Fibroblast of mammary gland (primary cell): ENCODE measurements at regions not wholly inside any gene's neighbourhood (a gene's known extent, or its start where the extent isn't known, plus 50 kb on each side); places are given as distances from the start of the nearest gene placed in this dataset.

Experiments
- DNase-seq: peaks from one replicate; pipeline ENCODE4 v3.0.0-alpha.2; 2010; ENCODE audit warnings: low read depth
- H3K4me3 ChIP-seq: 2 replicates; pipeline ENCODE4 v1.5.1; 2011; ENCODE audit warnings: low read depth, mild to moderate bottlenecking, low read length, moderate library complexity; ENCODE audit not compliant: control insufficient read depth
- TF ChIP-seq, protein P1 (sequence below): conservative IDR thresholded peaks from 2 replicates; pipeline ENCODE4 v1.5.1; 2011; ENCODE audit warnings: low read depth, low read length, inconsistent platforms; ENCODE audit not compliant: control insufficient read depth, insufficient read depth

- TF ChIP-seq, protein P1, sequence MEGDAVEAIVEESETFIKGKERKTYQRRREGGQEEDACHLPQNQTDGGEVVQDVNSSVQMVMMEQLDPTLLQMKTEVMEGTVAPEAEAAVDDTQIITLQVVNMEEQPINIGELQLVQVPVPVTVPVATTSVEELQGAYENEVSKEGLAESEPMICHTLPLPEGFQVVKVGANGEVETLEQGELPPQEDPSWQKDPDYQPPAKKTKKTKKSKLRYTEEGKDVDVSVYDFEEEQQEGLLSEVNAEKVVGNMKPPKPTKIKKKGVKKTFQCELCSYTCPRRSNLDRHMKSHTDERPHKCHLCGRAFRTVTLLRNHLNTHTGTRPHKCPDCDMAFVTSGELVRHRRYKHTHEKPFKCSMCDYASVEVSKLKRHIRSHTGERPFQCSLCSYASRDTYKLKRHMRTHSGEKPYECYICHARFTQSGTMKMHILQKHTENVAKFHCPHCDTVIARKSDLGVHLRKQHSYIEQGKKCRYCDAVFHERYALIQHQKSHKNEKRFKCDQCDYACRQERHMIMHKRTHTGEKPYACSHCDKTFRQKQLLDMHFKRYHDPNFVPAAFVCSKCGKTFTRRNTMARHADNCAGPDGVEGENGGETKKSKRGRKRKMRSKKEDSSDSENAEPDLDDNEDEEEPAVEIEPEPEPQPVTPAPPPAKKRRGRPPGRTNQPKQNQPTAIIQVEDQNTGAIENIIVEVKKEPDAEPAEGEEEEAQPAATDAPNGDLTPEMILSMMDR = no peak
- H3K4me3 ChIP-seq = no peak overlapping the region
- DNase-seq = no peak
Observed at GRCh38 chr2:120942658-120943057, 207.0 kb downstream of the GLI2 start.

DNA sequence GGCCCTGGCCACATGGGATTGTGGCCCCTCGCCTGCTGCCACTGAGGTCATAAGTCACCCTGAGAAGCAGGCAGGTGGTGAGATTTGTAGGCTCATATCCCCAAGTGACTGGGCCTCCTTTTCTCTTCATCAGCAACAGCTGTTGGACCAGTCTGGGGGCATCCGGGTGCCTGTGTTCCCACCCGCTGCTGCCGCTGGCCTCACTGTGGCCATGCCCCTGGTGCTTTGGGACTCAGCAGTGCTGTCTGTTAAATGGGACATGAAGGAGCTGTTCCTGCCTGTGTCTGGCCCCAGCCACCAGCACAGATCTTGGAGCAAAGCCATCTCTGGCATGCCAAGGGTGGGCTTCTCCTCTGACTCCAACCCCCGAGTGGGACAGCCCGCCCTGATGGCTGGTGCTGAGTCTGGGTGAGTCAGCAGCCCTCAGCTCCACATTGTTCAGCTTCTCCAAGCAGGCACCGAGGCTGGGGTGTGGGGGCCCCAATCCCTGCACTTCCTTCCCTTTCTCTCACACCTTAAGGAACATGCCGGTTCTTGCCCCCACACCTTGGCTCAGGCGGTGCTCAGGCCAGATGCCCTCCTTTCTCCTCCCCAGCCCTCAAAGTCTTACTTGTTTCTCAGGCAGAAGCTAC is 207.9 kb downstream of the GLI2 start:
- TF ChIP-seq, protein P1 = no peak
- DNase-seq = no peak
- H3K4me3 ChIP-seq = no peak overlapping the region

DNA sequence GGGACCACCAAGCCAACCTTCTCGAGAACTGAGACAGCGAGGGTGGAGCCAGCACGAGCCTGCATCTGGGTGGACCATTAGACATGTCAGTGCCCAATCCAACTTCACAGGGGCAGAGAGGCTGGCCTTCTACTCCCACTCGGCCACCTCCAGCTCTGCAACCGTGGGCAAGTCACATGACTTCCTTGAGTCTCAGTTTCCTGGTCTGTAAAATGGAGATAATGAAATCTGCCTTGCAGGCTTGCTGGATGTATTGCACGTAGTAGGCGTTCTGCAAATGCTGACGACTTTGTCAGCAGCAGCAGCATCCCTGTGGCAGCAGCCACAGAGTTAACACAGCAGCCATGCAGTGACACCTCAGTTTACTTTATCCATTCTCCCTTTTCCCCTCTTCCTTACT is 208.9 kb downstream of the GLI2 start:
- TF ChIP-seq, protein P1 = no peak
- H3K4me3 ChIP-seq = no peak overlapping the region
- DNase-seq = no peak

GRCh38 chr2:120945091-120945490 is 209.4 kb downstream of the GLI2 start:
- DNase-seq = no peak
- TF ChIP-seq, protein P1 = no peak
- no peak overlapping the region for H3K4me3 ChIP-seq

DNA sequence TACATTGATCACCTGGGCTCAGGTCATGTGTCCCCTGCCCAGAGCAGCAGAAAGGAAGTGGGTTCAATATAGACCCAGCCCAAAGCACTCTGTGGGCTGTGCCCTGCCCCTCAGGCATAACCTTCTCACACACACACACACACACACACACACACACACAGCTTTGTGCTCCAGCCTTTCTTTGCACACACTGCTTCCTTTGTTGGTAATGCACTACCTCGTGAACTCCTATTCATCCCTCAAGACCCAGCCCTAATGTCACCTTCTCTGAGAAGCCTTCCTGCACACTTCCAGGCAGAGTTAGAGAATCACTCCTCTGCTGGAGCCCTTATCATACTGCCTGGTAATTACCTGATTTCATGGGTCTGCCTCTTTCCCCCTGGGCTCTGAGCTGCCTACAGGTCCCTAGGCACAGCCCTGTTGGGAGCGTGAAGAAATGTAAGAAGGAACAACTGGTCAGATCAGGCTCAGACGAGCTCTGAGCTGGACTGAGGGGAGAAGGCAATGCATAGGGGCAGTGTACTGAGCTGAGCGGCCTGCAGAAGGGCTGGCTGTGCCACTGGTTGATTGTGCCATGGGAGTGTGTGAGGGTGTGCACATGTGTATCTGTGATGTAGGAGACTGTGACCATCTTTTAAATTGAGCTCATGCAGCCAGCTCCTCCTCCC is 210.3 kb downstream of the GLI2 start:
- TF ChIP-seq, protein P1 = no peak
- no peak overlapping the region for H3K4me3 ChIP-seq
- no peak for DNase-seq

GRCh38 chr2:120947327-120947726 is 211.7 kb downstream of the GLI2 start:
- TF ChIP-seq, protein P1 = no peak
- no peak for DNase-seq
- H3K4me3 ChIP-seq = no peak overlapping the region
